ENCODE measurements at regions not wholly inside any gene's neighbourhood (a gene's known extent, or its start where the extent isn't known, plus 50 kb on each side); places are given as distances from the start of the nearest gene placed in this dataset.

- no peak for DNase-seq (ENCODE audit: low read depth)
- TF ChIP-seq CTCF (IDR thresholded peaks at IDR 0.05; ENCODE audit: insufficient read depth, low read length), result no peak
- H3K4me3 ChIP-seq (ENCODE audit: low read depth, low read length), result no peak overlapping the region
These were observed 491.0 kb upstream of the WWC1 start for GRCh38 chr5:167800427-167800826.

DNA sequence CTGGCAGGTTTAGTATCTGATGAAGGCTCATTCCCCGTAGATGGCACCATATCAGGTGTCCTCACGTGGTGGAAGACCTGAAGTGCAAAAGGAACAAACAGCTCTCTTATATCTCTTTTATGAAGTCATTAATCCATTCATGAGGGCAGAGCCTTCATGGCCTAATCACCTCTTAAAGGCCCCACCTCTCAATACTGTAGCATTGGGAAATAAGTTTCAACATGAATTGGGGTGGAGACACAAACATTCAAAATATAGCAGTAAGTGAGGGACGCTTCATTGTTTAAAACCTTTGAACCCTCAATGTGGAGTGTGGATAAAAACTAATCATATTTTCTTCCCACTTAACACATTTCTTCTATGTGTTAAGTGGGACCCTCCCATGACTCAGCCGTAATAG, 489.4 kb upstream of the WWC1 start:
- no peak overlapping the region for H3K4me3 ChIP-seq (ENCODE audit: low read depth, low read length)
- DNase-seq (ENCODE audit: low read depth), result no peak
- TF ChIP-seq CTCF (IDR thresholded peaks at IDR 0.05; ENCODE audit: insufficient read depth, low read length), result no peak

- H3K4me3 ChIP-seq (ENCODE audit: low read depth, low read length), result no peak overlapping the region
- no peak for DNase-seq (ENCODE audit: low read depth)
- no peak for TF ChIP-seq CTCF (IDR thresholded peaks at IDR 0.05; ENCODE audit: insufficient read depth, low read length)
These were observed 488.6 kb upstream of the WWC1 start for GRCh38 chr5:167802755-167803431.

GRCh38 chr5:167804512-167805220, 486.8 kb upstream of the WWC1 start:
- DNase-seq (ENCODE audit: low read depth), result no peak
- TF ChIP-seq CTCF (IDR thresholded peaks at IDR 0.05; ENCODE audit: insufficient read depth, low read length), result no peak
- H3K4me3 ChIP-seq (ENCODE audit: low read depth, low read length), result no peak overlapping the region

GRCh38 chr5:167810573-167810972, 480.9 kb upstream of the WWC1 start:
- DNase-seq (ENCODE audit: low read depth), result no peak
- no peak for TF ChIP-seq CTCF (IDR thresholded peaks at IDR 0.05; ENCODE audit: insufficient read depth, low read length)
- no peak overlapping the region for H3K4me3 ChIP-seq (ENCODE audit: low read depth, low read length)

GRCh38 chr5:167812871-167813270, 478.6 kb upstream of the WWC1 start:
- H3K4me3 ChIP-seq (ENCODE audit: low read depth, low read length), result no peak overlapping the region
- TF ChIP-seq CTCF (IDR thresholded peaks at IDR 0.05; ENCODE audit: insufficient read depth, low read length), result no peak
- DNase-seq (ENCODE audit: low read depth), result no peak
